ENCODE measurements at regions not wholly inside any gene's neighbourhood (a gene's known extent, or its start where the extent isn't known, plus 50 kb on each side); places are given as distances from the start of the nearest gene placed in this dataset.

- Histone ChIP-seq H3K9ac (no peak overlapping the region), H3K36me3 (no peaks in the 10 kb centered on the region), H3K27ac (no peak overlapping the region), H4K20me1 (no peaks in the 10 kb centered on the region), H3K4me1 (no peaks in the 10 kb centered on the region), H3K9me3 (replicated peaks in 1 of 11) (no peaks in the 10 kb centered on the region), H3K4me2 (no peak overlapping the region), H3K4me3 (no peak overlapping the region), H3K27me3 (no peaks in the 10 kb centered on the region)
- TF ChIP-seq Cebpa-rat (IDR thresholded peaks at IDR 0.05): no peak
Observed at GRCh38 chr7:49228426-49229098, 304.2 kb downstream of the CDC14C start.

- Histone ChIP-seq H3K9me3 (replicated peaks in 1 of 11) (no peaks in the 10 kb centered on the region), H3K4me2 (no peak overlapping the region), H4K20me1 (no peaks in the 10 kb centered on the region), H3K36me3 (no peaks in the 10 kb centered on the region), H3K27ac (no peak overlapping the region), H3K4me1 (no peaks in the 10 kb centered on the region), H3K27me3 (no peaks in the 10 kb centered on the region), H3K9ac (no peak overlapping the region), H3K4me3 (no peak overlapping the region)
- TF ChIP-seq Cebpa-rat (IDR thresholded peaks at IDR 0.05): no peak
Observed at GRCh38 chr7:49229246-49229645, 304.9 kb downstream of the CDC14C start.

DNA sequence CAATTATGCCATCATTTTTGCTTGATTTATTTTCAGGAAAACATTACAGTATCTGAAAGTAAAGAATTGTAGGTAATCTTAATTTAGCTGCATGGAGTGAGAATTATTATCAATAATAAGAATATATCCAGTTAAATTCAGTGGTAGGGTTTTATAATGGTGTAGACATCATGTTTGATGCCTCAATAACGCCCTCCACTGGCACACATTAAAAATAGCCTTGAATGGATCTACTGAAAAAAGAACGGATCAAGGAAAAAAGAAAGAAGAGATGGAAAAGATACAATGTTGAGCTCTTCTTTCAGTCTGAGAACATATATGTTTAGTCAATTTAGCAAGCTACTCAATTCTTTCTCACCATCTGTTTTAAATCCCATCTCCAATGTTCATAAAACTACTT is 319.2 kb downstream of the CDC14C start:
- no peaks in the 10 kb centered on the region for H4K20me1 ChIP-seq
- H3K4me2 ChIP-seq: no peak overlapping the region
- H3K4me1 ChIP-seq: peaks cover 0 to 23% (median 18%) of the 10 kb centered on the region in 10 experiments; a peak in 15 of 20 replicates
- no peak overlapping the region for H3K4me3 ChIP-seq
- no peak overlapping the region for H3K27ac ChIP-seq
- H3K27me3 ChIP-seq: no peaks in the 10 kb centered on the region
- peaks cover 13 to 17% (median 15%) of the 10 kb centered on the region in 11 experiments for H3K9me3 ChIP-seq (replicated peaks in 1 of 11)
- no peak for TF ChIP-seq Cebpa-rat (IDR thresholded peaks at IDR 0.05)
- H3K9ac ChIP-seq: no peak overlapping the region
- H3K36me3 ChIP-seq: no peaks in the 10 kb centered on the region; a peak in 1 of 22 replicates

DNA sequence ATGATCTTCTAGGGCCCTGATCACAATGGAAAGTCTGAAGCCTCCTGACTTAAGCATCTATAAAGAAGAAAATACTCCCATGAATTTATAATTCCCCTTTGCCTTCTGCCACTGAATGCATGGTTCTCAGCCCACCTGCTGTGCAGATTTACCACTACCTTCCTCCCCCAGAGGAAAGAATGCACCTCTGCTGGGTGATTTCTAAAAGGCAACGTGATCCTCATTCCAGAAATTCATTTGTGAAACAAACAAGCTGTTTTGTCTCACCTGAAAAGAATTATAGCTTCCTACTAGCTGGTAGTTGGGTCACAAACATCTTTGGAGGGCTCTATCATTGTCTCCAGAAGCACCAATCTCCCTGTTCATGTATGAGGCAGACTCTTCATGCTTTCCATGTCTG is 320.2 kb downstream of the CDC14C start:
- Histone ChIP-seq H3K36me3 (no peaks in the 10 kb centered on the region), H3K4me1 (peaks cover 0 to 23% (median 18%) of the 10 kb centered on the region in 10 experiments; a peak in 15 of 20 replicates), H3K4me3 (no peak overlapping the region), H4K20me1 (no peaks in the 10 kb centered on the region), H3K9me3 (replicated peaks in 1 of 11) (peaks cover 3 to 7% (median 4%) of the 10 kb centered on the region in 11 experiments), H3K9ac (no peak overlapping the region), H3K4me2 (peak overlapping the region in 6 of 11 experiments; percentile 24 to 62 (median 47); a peak in 8 of 22 replicates), H3K27me3 (no peaks in the 10 kb centered on the region), H3K27ac (no peak overlapping the region)
- TF ChIP-seq Cebpa-rat (IDR thresholded peaks at IDR 0.05): no peak

- Histone ChIP-seq H3K4me2 (peak overlapping the region in 7 of 11 experiments; percentile 24 to 62 (median 43); a peak in 12 of 22 replicates), H3K4me3 (no peak overlapping the region), H3K4me1 (peaks cover 0 to 23% (median 18%) of the 10 kb centered on the region in 10 experiments; a peak in 15 of 20 replicates), H4K20me1 (no peaks in the 10 kb centered on the region), H3K27ac (peak overlapping the region in 1 of 11 experiments; percentile 29; a peak in 1 of 22 replicates), H3K36me3 (no peaks in the 10 kb centered on the region), H3K9ac (no peak overlapping the region), H3K27me3 (no peaks in the 10 kb centered on the region), H3K9me3 (replicated peaks in 1 of 11) (peaks cover 0 to 4% (median 0%) of the 10 kb centered on the region in 11 experiments; a peak in 3 of 22 replicates)
- no peak for TF ChIP-seq Cebpa-rat (IDR thresholded peaks at IDR 0.05)
Observed at GRCh38 chr7:49245062-49245461, 320.7 kb downstream of the CDC14C start.

GRCh38 chr7:49247759-49248158 is 323.4 kb downstream of the CDC14C start:
- H3K27me3 ChIP-seq: no peaks in the 10 kb centered on the region
- no peak overlapping the region for H3K4me2 ChIP-seq
- TF ChIP-seq Cebpa-rat (IDR thresholded peaks at IDR 0.05): no peak
- no peaks in the 10 kb centered on the region for H3K9me3 ChIP-seq (replicated peaks in 1 of 11)
- no peak overlapping the region for H3K9ac ChIP-seq
- H3K36me3 ChIP-seq: no peaks in the 10 kb centered on the region
- H3K27ac ChIP-seq: no peak overlapping the region
- H3K4me1 ChIP-seq: peaks cover 0 to 23% (median 18%) of the 10 kb centered on the region in 10 experiments; a peak in 15 of 20 replicates
- no peak overlapping the region for H3K4me3 ChIP-seq
- H4K20me1 ChIP-seq: no peaks in the 10 kb centered on the region

GRCh38 chr7:49255054-49255453 is 330.7 kb downstream of the CDC14C start:
- H3K36me3 ChIP-seq: no peaks in the 10 kb centered on the region
- no peaks in the 10 kb centered on the region for H3K27me3 ChIP-seq
- no peak overlapping the region for H3K9ac ChIP-seq
- no peak overlapping the region for H3K4me2 ChIP-seq
- no peak for TF ChIP-seq Cebpa-rat (IDR thresholded peaks at IDR 0.05)
- H3K4me1 ChIP-seq: no peaks in the 10 kb centered on the region
- no peaks in the 10 kb centered on the region for H4K20me1 ChIP-seq
- H3K9me3 ChIP-seq (replicated peaks in 1 of 11): no peaks in the 10 kb centered on the region
- H3K27ac ChIP-seq: no peak overlapping the region
- H3K4me3 ChIP-seq: no peak overlapping the region

- Histone ChIP-seq H3K27me3 (no peaks in the 10 kb centered on the region), H3K9ac (no peak overlapping the region), H3K4me1 (peaks cover 0 to 11% (median 0%) of the 10 kb centered on the region in 10 experiments; a peak in 6 of 20 replicates), H3K36me3 (no peaks in the 10 kb centered on the region), H3K27ac (no peak overlapping the region), H4K20me1 (no peaks in the 10 kb centered on the region), H3K9me3 (replicated peaks in 1 of 11) (no peaks in the 10 kb centered on the region), H3K4me3 (no peak overlapping the region), H3K4me2 (no peak overlapping the region)
- no peak for TF ChIP-seq Cebpa-rat (IDR thresholded peaks at IDR 0.05)
Observed at GRCh38 chr7:49260538-49260937, 336.2 kb downstream of the CDC14C start.

DNA sequence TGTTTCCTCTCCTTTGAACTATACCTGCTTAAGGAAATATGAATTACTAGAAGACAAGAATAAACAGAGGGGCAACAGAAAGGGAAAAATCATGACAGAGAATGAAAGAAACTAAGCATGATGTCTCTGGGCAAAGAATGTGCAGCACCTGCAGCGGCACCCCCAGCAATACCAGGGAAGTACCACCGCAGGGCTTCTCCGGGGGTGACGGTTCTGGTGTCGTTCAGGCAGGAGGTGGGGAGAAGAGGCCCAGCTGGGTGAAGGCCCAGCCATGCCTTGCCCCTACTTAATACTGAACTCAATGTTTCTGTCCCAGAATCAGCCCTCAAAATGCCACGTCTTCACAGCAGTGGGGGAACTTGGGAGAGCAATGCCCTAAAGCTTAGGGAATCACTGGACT is 337.6 kb downstream of the CDC14C start:
- no peak for TF ChIP-seq Cebpa-rat (IDR thresholded peaks at IDR 0.05)
- no peak overlapping the region for H3K9ac ChIP-seq
- no peak overlapping the region for H3K4me3 ChIP-seq
- no peaks in the 10 kb centered on the region for H3K27me3 ChIP-seq
- H3K27ac ChIP-seq: no peak overlapping the region
- H3K4me2 ChIP-seq: no peak overlapping the region
- H4K20me1 ChIP-seq: no peaks in the 10 kb centered on the region
- no peaks in the 10 kb centered on the region for H3K9me3 ChIP-seq (replicated peaks in 1 of 11)
- H3K36me3 ChIP-seq: no peaks in the 10 kb centered on the region
- peaks cover 0 to 11% (median 0%) of the 10 kb centered on the region in 10 experiments; a peak in 6 of 20 replicates for H3K4me1 ChIP-seq

- H4K20me1 ChIP-seq: no peaks in the 10 kb centered on the region
- H3K9ac ChIP-seq: no peak overlapping the region
- H3K4me2 ChIP-seq: peak overlapping the region in 2 of 11 experiments; percentile 4 to 58; a peak in 2 of 22 replicates
- H3K4me1 ChIP-seq: peaks cover 0 to 14% (median 0%) of the 10 kb centered on the region in 10 experiments; a peak in 6 of 20 replicates
- no peaks in the 10 kb centered on the region for H3K36me3 ChIP-seq
- H3K27ac ChIP-seq: no peak overlapping the region
- no peak for TF ChIP-seq Cebpa-rat (IDR thresholded peaks at IDR 0.05)
- H3K4me3 ChIP-seq: no peak overlapping the region
- no peaks in the 10 kb centered on the region for H3K27me3 ChIP-seq
- H3K9me3 ChIP-seq (replicated peaks in 1 of 11): no peaks in the 10 kb centered on the region
Observed at GRCh38 chr7:49264530-49264929, 340.2 kb downstream of the CDC14C start.

Data from BLaER1 treated with 17β-estradiol and CSF1 and Interleukin-3, amounts not matched to agents 10 nM and 100 nM (cell line).